NCI-H82 (cell line): ENCODE measurements at regions not wholly inside any gene's neighbourhood (a gene's known extent, or its start where the extent isn't known, plus 50 kb on each side); places are given as distances from the start of the nearest gene placed in this dataset.

Experiments
- DNase-seq: peaks from one replicate; lab custom pipeline; 2025; lab: John Stamatoyannopoulos, UW

DNA sequence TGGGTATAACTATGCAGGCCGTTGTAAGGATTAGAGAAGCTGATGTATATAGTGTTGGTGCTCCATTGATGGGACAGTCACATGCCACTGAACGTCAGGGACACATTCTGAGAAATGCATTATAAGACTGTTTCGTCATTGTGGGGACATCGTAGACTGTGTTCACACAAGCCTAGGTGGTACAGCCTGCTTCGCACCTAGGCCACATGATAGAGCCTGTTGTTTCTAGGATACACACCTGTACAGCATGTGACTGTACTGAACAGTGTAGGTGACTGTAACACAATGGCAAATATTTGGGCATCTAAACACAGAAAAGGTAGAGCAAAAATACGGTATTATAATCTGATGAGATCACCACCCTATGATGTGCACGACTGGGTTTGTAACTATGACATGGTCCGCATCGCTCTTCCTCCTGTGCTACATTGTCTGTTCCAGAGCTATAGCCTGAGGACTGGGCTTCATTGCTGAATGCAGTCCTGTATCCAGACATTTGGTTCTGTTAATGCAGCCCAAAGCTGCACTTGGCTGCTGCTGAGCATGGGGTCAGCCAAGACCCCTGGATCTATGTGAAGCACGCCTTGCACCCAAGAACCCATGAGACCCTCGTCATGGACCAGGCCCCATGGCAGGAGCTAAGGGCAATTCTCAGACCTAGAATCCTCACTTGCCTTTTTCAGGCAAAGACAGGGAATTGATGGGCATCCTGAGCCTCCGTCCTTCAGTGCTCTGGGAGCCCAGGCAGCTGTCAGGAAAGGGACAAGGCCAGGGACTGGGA lies 51.1 kb upstream of the THY1 start:
- no peak for DNase-seq

DNA sequence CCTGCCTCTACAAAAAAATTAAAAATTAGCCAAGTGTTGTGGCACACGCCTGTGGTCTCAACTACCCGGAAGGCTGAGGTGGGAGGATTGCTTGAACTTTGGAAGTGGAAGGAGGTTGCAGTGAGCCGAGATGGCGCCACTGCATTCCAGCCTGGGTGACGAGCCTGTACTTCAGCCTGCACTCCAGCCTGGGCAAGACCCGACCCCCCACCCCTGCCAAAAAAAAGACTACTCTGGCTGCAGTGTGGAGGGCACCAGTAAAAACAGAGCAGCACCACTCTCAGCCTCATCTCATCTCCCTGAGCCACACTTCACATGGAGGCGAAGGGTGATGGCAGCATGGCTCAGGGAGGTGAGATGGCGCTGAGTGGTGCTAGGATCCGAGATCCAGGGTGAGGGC lies 50.3 kb upstream of the THY1 start:
- no peak for DNase-seq

DNA sequence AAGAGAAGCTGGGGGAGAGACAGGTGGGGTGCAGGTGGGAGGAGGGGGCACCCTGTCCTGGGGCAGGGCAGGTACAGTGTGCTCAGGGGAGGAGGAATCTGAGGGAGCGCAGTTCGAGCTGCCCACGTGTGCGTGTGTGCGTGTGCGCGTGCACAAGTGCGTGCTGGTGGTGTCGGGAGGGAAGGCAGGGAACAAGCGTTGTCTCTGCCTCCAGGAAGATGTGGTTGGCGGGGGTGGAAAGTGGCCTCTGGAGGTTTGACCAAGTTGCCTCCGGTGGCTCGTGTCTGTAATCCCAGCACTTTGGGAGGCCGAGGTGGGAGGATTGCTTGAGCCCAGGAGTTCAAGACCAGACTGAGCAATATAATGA lies 49.9 kb upstream of the THY1 start:
- DNase-seq: no peak
